T-helper 1 cell treated with Interleukin-12 subunit alpha and Interleukin-12 subunit beta and Interleukin-4 antibody, amounts not matched to agents 30 μg/mL and 1 μg/mL, for 36 hours (primary cell): ENCODE measurements at regions not wholly inside any gene's neighbourhood (a gene's known extent, or its start where the extent isn't known, plus 50 kb on each side); places are given as distances from the start of the nearest gene placed in this dataset.
"Not testable (repeated sequence)": the region's sequence is repeated elsewhere in the genome, so short reads cannot be mapped to it uniquely, and the experiment has no call there.

ENCODE experiments used
- H3K27ac Mint-ChIP-seq: one replicate; pipeline ENCODE4 v1.8.0; 2021; ENCODE audit warnings: mild to moderate bottlenecking, mixed read lengths
- H3K27me3 Mint-ChIP-seq: one replicate; pipeline ENCODE4 v1.8.0; 2021; ENCODE audit warnings: low read depth, mixed read lengths
- H3K36me3 Mint-ChIP-seq: one replicate; pipeline ENCODE4 v1.8.0; 2021; ENCODE audit warnings: low read depth, mixed read lengths
- H3K4me1 Mint-ChIP-seq: one replicate; pipeline ENCODE4 v1.8.0; 2021; ENCODE audit warnings: low read depth, mixed read lengths
- H3K4me3 Mint-ChIP-seq: one replicate; pipeline ENCODE4 v1.8.0; 2021; ENCODE audit warnings: mild to moderate bottlenecking, moderate library complexity, mixed read lengths
- H3K9me3 Mint-ChIP-seq: one replicate; pipeline ENCODE4 v1.8.0; 2021; ENCODE audit warnings: mixed read lengths

- Mint-ChIP-seq H3K4me3 (no peak overlapping the region), H3K4me1 (no peaks in the 10 kb centered on the region), H3K9me3 (no peaks in the 10 kb centered on the region)
Observed at GRCh38 chr20:4465855-4466545, 216.9 kb upstream of the ADRA1D start.

GRCh38 chr20:4465212-4465611 lies 216.1 kb upstream of the ADRA1D start:
- no peaks in the 10 kb centered on the region for H3K36me3 Mint-ChIP-seq
- no peak overlapping the region for H3K27ac Mint-ChIP-seq
- no peak overlapping the region for H3K4me3 Mint-ChIP-seq
- H3K27me3 Mint-ChIP-seq: peaks cover 3% of the 10 kb centered on the region
- H3K9me3 Mint-ChIP-seq: no peaks in the 10 kb centered on the region
- no peaks in the 10 kb centered on the region for H3K4me1 Mint-ChIP-seq

More at GRCh38 chr20:4465855-4466545, 216.9 kb upstream of the ADRA1D start:
- no peaks in the 10 kb centered on the region for H3K36me3 Mint-ChIP-seq
- H3K27ac Mint-ChIP-seq: no peak overlapping the region
- H3K27me3 Mint-ChIP-seq: peaks cover 3% of the 10 kb centered on the region

- not testable (repeated sequence) for H3K9me3 Mint-ChIP-seq, H3K4me1 Mint-ChIP-seq, H3K27ac Mint-ChIP-seq, H3K36me3 Mint-ChIP-seq, H3K27me3 Mint-ChIP-seq, H3K4me3 Mint-ChIP-seq
Observed at GRCh38 chr20:4462801-4463200, 213.7 kb upstream of the ADRA1D start.

GRCh38 chr20:4459081-4459480 lies 210.0 kb upstream of the ADRA1D start:
- Mint-ChIP-seq H3K27ac (no peak overlapping the region), H3K4me1 (no peaks in the 10 kb centered on the region), H3K4me3 (no peak overlapping the region), H3K36me3 (no peaks in the 10 kb centered on the region), H3K27me3 (peaks cover 7% of the 10 kb centered on the region), H3K9me3 (no peaks in the 10 kb centered on the region)

GRCh38 chr20:4457566-4458543 lies 208.8 kb upstream of the ADRA1D start:
- H3K27me3 Mint-ChIP-seq: peaks cover 7% of the 10 kb centered on the region

GRCh38 chr20:4455996-4456395 lies 206.9 kb upstream of the ADRA1D start:
- Mint-ChIP-seq H3K36me3 (no peaks in the 10 kb centered on the region), H3K9me3 (no peaks in the 10 kb centered on the region), H3K4me3 (no peak overlapping the region), H3K4me1 (no peaks in the 10 kb centered on the region), H3K27me3 (peaks cover 7% of the 10 kb centered on the region), H3K27ac (no peak overlapping the region)

More at GRCh38 chr20:4457566-4458543, 208.8 kb upstream of the ADRA1D start:
- Mint-ChIP-seq H3K36me3 (no peaks in the 10 kb centered on the region), H3K27ac (no peak overlapping the region), H3K4me1 (no peaks in the 10 kb centered on the region), H3K4me3 (no peak overlapping the region), H3K9me3 (no peaks in the 10 kb centered on the region)

- Mint-ChIP-seq H3K9me3 (no peaks in the 10 kb centered on the region), H3K36me3 (no peaks in the 10 kb centered on the region), H3K4me3 (no peak overlapping the region), H3K4me1 (no peaks in the 10 kb centered on the region), H3K27ac (no peak overlapping the region), H3K27me3 (peaks cover 7% of the 10 kb centered on the region)
Observed at GRCh38 chr20:4455301-4455701, 206.2 kb upstream of the ADRA1D start.

- H3K27me3 Mint-ChIP-seq: peaks cover 7% of the 10 kb centered on the region
Observed at GRCh38 chr20:4454111-4454510, 205.0 kb upstream of the ADRA1D start.

GRCh38 chr20:4453359-4453758 lies 204.3 kb upstream of the ADRA1D start:
- no peaks in the 10 kb centered on the region for H3K4me1 Mint-ChIP-seq
- H3K4me3 Mint-ChIP-seq: no peak overlapping the region
- no peak overlapping the region for H3K27ac Mint-ChIP-seq
- no peaks in the 10 kb centered on the region for H3K9me3 Mint-ChIP-seq
- no peaks in the 10 kb centered on the region for H3K36me3 Mint-ChIP-seq
- peaks cover 9% of the 10 kb centered on the region for H3K27me3 Mint-ChIP-seq

More at GRCh38 chr20:4454111-4454510, 205.0 kb upstream of the ADRA1D start:
- Mint-ChIP-seq H3K4me3 (no peak overlapping the region), H3K9me3 (no peaks in the 10 kb centered on the region), H3K4me1 (no peaks in the 10 kb centered on the region), H3K27ac (no peak overlapping the region), H3K36me3 (no peaks in the 10 kb centered on the region)

GRCh38 chr20:4451487-4452081 lies 202.5 kb upstream of the ADRA1D start:
- peaks cover 19% of the 10 kb centered on the region for H3K27me3 Mint-ChIP-seq
- H3K4me1 Mint-ChIP-seq: no peaks in the 10 kb centered on the region
- H3K9me3 Mint-ChIP-seq: no peaks in the 10 kb centered on the region
- no peak overlapping the region for H3K27ac Mint-ChIP-seq
- no peaks in the 10 kb centered on the region for H3K36me3 Mint-ChIP-seq
- H3K4me3 Mint-ChIP-seq: no peak overlapping the region

GRCh38 chr20:4449957-4450715 lies 201.0 kb upstream of the ADRA1D start:
- Mint-ChIP-seq H3K9me3 (no peaks in the 10 kb centered on the region), H3K27ac (no peak overlapping the region), H3K4me1 (no peaks in the 10 kb centered on the region), H3K36me3 (no peaks in the 10 kb centered on the region), H3K27me3 (peaks cover 23% of the 10 kb centered on the region), H3K4me3 (no peak overlapping the region)

GRCh38 chr20:4445784-4446183 lies 196.7 kb upstream of the ADRA1D start:
- Mint-ChIP-seq H3K36me3 (no peaks in the 10 kb centered on the region), H3K27ac (no peak overlapping the region), H3K27me3 (peaks cover 26% of the 10 kb centered on the region), H3K4me3 (no peak overlapping the region), H3K4me1 (no peaks in the 10 kb centered on the region), H3K9me3 (no peaks in the 10 kb centered on the region)

GRCh38 chr20:4445331-4445730 lies 196.2 kb upstream of the ADRA1D start:
- H3K4me3 Mint-ChIP-seq: no peak overlapping the region
- no peak overlapping the region for H3K27ac Mint-ChIP-seq
- no peaks in the 10 kb centered on the region for H3K9me3 Mint-ChIP-seq

GRCh38 chr20:4444404-4444803 lies 195.3 kb upstream of the ADRA1D start:
- Mint-ChIP-seq H3K9me3 (no peaks in the 10 kb centered on the region), H3K4me1 (no peaks in the 10 kb centered on the region), H3K36me3 (no peaks in the 10 kb centered on the region), H3K27me3 (peaks cover 26% of the 10 kb centered on the region), H3K4me3 (no peak overlapping the region), H3K27ac (no peak overlapping the region)

More at GRCh38 chr20:4445331-4445730, 196.2 kb upstream of the ADRA1D start:
- peaks cover 26% of the 10 kb centered on the region for H3K27me3 Mint-ChIP-seq
- no peaks in the 10 kb centered on the region for H3K36me3 Mint-ChIP-seq
- no peaks in the 10 kb centered on the region for H3K4me1 Mint-ChIP-seq
